DMS53 treated with DMSO at 0.1 percent for 48 hours (cell line): ENCODE measurements at regions not wholly inside any gene's neighbourhood (a gene's known extent, or its start where the extent isn't known, plus 50 kb on each side); places are given as distances from the start of the nearest gene placed in this dataset.
"Not testable (repeated sequence)": the region's sequence is repeated elsewhere in the genome, so short reads cannot be mapped to it uniquely, and the experiment has no call there.

ENCODE experiments used
- DNase-seq: peaks from one replicate; lab custom pipeline; 2025; ENCODE audit not compliant: unreplicated experiment; lab: John Stamatoyannopoulos, UW

DNA sequence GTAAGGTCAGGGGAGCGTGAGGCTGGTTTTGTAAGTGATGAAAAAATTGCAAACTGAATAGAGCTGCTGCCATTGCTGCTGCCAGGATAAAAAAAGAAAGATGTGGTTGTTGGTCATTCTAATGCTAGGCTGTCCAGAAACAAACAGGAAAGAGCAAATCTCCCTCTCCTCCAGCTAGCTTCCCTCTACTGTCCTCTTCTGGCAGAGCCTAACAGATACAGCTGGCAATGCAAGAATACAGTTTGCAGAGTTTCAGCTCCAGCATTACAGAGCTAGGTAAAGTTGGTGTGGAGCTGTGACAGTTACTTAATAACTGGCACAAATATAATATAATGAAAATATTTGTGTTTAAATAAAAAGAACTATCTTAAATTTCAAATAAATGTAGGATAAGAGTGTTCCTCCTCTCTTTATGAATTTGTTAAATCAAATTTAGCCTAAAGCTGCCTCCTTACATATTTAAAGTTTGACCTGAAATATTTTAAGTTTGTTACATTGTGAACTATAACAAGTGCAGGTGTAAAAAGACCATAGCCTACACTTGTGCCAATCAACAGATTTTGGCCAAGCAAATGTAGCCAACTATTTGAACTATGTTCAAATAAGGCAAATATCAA lies 407.7 kb downstream of the SH2D4B start:
- peak; percentile 17 for DNase-seq

DNA sequence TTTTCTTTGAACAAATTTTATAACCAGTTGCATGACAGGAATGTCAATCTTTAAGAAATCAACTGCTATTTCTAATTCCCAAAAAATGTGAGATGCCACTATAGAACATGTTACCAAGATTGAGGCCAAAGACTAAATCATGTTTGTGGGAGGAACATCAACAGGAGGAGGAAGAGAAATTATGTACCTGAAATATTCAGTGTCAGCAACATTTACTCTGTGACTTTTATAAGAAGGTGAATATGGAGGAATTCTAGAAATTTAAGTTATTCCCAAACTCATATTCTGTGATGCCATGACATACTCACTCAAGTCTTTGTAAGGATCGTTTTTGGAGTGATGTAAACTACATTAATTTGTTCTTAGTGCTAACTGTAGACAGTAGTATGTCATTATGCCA lies 408.4 kb downstream of the SH2D4B start:
- DNase-seq: no peak

DNA sequence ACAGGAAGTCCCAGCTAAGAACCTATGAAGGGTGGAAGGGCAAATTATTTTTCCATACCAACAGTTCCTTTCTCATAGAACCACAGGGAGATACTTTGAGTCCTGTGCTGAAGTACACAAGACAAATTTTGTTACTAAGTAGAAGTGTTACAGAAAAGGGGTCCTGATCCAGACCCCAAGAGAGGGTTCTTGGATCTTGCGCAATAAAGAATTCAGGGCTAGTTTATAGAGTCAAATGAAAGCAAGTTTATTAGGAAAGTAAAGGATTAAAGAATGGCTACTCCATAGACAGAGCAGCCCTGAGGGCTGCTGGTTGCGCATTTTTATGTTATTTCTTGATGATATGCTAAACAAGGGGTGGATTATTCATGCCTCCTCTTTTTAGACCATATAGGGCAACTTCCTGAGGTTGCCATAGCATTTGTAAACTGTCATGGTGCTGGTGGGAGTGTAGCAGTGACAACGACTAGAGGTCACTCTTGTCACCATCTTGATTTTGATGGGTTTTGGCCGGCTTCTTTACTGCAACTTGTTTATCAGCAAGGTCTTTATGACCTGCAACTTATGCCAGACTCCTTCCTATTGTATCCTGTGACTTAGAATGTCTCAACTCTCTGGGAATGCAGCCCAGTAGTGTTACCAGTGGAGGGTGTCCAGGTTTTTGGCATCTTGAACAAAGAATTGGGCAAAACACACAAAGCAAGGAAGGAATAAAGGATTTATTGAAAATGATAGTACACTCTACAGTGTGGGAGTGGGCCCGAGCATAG lies 409.4 kb downstream of the SH2D4B start:
- DNase-seq: no peak

DNA sequence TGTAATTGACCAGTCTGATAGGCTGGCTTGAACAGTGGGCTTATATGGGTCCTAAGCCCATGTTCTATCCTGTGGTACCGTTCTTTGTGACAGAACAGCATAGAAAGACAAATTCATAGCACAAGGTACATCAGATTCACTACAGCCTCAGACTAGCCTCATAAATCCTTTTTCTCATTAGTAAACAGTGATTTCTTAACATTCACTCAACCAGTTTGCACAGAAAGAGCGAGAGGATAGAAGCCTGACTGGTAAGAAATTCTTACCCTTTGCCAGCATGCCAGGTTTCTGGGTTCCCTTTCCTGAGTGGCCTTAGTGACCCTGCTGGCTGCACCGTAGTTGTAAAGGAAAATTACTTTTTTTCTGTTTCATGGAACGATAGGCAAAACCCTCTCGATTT lies 412.1 kb downstream of the SH2D4B start:
- DNase-seq: no peak

GRCh38 chr10:80952436-80952835 lies 414.7 kb downstream of the SH2D4B start:
- DNase-seq: no peak

DNA sequence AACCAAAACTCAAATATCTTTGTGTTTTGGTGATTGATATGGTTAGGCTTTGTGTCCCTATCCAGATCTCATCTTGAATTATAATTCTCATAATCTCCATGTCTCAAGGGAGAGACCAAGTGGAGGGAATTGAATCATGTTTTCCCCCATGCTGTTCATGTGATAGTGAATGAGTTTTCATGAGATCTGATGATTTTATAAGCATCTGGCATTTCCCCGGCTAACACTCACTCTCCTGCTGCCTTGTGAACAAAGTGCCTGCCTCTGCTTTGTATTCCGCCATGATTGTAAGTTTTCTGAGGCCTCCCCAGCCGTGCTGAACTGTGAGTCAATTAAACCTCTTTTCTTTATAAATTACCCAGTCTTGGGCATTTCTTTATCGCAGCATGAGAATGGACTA lies 419.5 kb downstream of the SH2D4B start:
- no peak for DNase-seq

DNA sequence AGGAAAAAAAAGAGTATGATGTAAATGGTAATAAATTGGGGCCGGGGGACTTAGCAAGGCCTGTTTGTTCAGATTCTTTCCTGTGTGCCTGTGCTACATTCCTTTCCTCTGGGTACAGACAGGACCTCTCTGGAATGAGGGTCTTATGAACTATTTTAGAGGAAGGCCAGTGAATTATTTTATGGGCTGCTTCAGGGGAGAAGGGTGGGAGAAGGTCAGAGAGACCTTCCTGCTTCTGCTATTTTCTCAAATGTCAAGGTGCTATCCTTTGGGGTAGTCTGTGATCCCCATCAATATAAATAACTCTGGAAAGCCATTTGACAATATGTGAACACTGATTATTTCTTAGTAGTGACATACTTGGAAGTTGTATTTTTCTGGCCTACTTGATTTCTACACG lies 426.5 kb downstream of the SH2D4B start:
- DNase-seq: no peak

DNA sequence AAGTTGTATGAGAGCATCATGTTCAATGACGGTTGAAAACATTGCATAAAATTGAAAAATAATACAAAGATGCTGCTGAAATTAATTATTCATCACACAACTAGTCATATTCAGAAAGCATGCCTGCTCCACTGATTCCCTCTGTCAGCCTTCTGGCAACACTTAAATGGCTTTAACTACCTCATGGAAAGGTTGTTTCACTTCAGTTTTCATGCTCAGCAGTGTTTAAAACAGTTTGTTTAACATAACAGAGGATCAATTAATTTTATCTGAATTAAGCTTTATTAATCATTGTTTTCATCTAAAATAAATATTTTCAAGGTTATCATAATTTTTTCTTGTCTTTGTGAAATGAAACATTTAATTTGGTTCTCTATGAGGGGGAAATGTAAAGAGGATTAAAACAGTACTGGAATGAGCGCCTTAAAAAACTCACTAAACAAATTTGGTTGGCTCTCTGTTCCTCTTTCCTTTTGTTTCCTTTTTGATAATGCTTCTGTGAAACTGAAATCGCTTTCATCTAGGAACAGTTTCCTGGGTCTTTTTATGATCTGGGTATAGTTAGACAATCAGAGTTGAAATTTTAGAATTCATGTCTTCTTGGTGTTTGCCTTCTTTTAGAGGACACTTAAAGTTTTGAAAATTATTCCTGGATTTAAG lies 427.4 kb downstream of the SH2D4B start:
- no peak for DNase-seq

DNA sequence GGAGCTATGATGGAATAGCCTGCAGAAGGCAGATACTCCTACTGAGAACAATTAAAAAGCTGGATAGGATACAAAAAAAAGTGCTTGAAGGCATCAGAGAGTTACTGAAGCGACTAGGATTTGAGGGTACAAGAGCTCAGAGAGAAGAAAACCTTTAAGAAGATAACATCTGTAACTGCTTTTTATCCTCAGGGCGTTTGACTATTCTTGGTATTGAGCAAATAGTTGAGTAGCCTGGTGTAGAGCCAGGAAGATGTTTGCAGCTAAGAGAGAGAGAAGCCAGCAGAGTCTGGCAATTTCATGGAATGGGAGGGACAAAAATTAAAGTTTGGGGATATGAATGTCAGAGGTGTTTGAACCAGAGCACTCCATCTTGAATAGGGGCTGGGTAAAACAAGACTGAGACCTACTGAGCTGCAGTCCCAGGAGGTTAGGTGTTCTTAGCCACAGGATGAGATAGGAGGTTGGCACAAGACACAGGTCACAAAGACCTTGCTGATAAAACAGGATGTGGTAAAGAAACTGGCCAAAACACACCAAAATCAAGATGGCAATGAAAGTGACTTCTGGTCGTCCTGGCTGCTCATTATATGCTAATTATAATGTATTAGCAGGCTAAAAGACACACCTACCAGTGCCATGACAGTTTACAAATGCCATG lies 428.8 kb downstream of the SH2D4B start:
- DNase-seq: no peak

DNA sequence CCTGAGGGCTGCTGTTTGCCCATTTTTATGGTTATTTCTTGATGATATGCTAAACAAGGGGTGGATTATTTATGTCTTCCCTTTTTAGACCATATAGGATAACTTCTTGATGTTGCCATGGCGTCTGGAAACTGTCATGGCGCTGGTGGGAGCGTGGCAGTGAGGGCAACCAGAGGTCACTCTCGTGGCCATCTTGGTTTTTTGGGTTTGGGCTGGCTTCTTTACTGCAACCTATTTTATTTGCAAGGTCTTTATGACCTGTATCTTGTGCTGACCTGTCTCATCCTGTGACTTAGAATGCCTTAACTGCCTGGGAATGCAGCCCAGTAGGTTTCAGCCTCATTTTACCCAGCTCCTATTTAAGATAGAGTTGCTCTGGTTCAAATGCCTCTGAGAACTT lies 429.7 kb downstream of the SH2D4B start:
- not testable (repeated sequence) for DNase-seq

- no peak for DNase-seq
Observed at GRCh38 chr10:80968903-80969302, 431.2 kb downstream of the SH2D4B start.

GRCh38 chr10:80971461-80971860 lies 433.8 kb downstream of the SH2D4B start:
- DNase-seq: no peak

DNA sequence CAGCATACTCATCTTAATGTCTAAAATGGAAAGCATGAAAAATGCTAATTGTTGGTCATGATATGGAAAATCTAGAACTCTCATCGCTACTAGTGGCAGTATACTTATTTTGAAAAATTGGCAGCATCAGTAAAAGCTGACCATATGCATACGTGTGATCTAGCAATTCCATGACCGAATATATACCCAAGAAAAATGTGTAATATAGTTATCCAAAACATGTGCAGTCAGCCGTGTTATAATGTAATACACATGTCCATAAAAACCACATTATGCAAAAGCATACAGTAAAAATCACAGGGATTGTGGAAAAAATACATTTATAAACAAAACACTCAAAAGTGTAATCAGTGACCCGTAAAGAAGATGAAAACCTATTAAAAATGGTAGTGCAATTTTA lies 439.0 kb downstream of the SH2D4B start:
- no peak for DNase-seq

- DNase-seq: no peak
Observed at GRCh38 chr10:80985102-80985501, 447.4 kb downstream of the SH2D4B start.

DNA sequence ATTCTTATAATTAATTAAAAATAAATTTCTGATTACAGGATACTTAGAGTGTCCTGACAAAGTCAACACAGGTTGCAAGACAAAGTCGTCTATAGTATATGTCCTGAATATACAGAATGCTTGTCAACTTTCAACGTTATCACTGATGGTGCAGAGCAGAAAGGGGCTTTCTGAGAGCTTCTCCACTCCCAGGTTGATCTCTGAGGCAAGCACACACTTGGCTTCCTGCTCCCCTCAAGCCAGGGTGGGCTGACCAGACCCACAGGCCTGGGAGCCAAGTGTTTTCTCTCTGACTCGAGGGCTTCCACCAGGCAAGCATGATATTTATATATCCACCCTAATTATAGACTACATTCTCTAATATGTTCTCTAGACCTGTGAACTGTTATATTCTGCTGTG lies 448.9 kb downstream of the SH2D4B start:
- DNase-seq: no peak

DNA sequence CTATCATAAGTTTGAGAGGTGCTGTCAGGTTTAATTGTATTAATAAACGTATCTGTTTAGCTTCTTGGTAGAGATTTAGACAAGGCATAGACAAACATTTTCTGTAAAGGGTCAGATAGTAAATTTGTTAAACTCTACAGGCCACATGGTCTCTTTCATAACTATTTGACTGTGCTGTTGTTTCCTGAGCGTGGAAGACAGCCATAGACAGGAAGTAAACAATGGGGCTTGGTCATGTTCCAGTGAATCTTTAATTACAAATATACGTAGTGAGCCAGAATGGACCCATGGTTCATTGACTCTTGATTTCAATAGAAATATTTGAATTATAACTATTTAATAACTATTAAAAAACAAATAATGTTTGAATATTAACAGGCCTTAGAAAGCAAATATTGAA lies 451.1 kb downstream of the SH2D4B start:
- DNase-seq: peak; percentile 28

DNA sequence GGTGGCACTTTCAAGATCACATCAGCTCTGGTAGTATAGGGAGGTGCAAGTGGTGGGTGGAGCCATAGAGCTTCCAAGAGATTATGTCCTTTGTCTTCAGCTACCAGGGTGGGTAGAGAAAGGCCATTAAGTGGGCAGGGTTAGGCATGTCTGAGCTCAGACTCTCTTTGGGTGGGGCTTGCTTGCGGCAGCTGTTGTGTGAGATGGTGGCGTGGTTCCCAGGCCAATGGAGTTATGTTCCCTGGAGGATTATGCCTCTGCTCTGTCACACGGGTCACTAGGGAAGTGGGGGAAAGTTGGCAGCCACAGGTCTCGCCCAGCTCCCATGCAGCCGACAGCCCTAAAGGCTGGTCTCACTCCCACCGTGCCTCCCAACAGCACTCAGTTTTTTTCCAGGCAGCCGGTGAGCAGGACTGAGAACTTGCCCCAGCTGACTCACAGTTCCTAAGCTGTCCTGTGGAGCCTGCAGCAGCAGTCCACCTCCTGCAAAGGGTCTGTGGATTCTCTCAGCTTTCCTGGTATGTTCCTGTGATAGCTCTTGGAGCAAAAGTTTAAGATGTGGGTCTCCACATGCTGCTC lies 459.0 kb downstream of the SH2D4B start:
- DNase-seq: no peak

GRCh38 chr10:81000781-81001180 lies 463.1 kb downstream of the SH2D4B start:
- no peak for DNase-seq

- DNase-seq: no peak
Observed at GRCh38 chr10:81002382-81002781, 464.7 kb downstream of the SH2D4B start.

- DNase-seq: no peak
Observed at GRCh38 chr10:81007872-81008271, 470.2 kb downstream of the SH2D4B start.

GRCh38 chr10:81008726-81009125 lies 471.0 kb downstream of the SH2D4B start:
- DNase-seq: no peak
